GM18505 (cell line): ENCODE measurements at regions not wholly inside any gene's neighbourhood (a gene's known extent, or its start where the extent isn't known, plus 50 kb on each side); places are given as distances from the start of the nearest gene placed in this dataset.
A peak's percentile ranks its signal among the peaks of the same experiment; 100 is the strongest.

ENCODE experiments used
- ATAC-seq: cut with Tn5 transposase; IDR thresholded peaks from one replicate; pipeline ENCODE4 v1.9.1; 2021; ENCODE audit not compliant: unreplicated experiment
- POLR2A ChIP-seq: IDR thresholded peaks from 4 replicates; pipeline ENCODE4 v1.6.1; 2011; ENCODE audit warnings: borderline replicate concordance; ENCODE audit not compliant: insufficient read depth, insufficient read length; ENCODE audit errors: extremely low read depth

DNA sequence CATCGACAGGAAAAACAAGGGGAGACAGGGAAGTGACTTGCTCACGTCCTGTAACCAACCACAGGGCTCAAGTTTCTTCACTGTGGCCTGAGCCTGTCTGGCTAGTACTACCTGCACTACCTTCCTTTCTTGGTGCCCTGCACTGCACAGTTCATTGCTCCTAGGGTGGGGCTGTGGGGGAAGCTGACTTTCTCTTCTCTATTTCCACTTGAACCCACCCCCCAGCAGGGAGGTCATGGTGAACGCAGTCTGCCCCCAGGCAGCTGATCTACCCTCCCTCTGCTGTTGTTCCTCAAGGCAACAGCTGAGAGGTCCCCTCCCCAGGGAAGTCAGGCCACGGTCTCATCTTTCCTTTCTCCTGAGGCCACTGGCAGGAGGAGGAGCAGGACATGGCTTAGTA, 532.1 kb downstream of the SOX11 start:
- ATAC-seq = peak; percentile 95

DNA sequence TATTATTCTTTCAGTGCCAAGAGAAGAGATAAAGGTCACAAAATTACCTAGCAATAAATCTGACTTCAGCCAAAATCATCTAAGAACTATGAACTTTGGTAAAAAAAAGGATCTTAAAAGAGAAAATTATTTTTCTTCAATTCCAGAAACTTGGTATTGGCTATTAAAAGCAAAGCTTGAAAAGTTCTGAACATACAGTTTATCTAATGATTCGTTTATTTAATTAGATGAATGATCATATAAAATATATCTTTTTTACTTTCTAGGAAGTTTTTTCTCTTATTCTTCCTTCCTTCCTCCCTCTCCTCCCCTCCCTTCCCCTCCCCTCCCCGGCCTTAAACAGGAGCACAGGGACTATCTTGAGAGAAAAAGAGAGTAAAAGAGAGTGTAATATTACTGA, 536.1 kb downstream of the SOX11 start:
- ATAC-seq = no peak
- no peak for TF ChIP-seq POLR2A

More for the DNA sequence above, 532.1 kb downstream of the SOX11 start:
- no peak for TF ChIP-seq POLR2A

DNA sequence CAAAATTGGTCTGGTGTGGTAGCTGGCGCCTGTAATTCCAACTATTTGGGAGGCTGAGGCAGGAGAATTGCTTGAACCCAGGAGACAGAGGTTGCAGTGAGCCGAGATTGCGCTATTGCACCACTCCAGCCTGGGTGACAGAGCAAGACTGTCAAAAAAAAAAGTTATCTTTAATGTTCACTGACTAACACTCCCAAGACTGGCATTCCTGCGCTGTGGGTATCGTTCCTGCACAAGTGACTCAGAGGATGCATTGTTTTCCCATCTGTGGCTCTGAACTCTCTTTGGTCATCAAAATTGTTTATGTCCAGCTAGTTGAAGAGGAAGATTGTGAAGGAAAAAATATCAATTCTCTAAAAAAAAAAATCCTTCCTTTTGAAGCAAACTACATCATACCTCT, 539.0 kb downstream of the SOX11 start:
- no peak for ATAC-seq
- no peak for TF ChIP-seq POLR2A

DNA sequence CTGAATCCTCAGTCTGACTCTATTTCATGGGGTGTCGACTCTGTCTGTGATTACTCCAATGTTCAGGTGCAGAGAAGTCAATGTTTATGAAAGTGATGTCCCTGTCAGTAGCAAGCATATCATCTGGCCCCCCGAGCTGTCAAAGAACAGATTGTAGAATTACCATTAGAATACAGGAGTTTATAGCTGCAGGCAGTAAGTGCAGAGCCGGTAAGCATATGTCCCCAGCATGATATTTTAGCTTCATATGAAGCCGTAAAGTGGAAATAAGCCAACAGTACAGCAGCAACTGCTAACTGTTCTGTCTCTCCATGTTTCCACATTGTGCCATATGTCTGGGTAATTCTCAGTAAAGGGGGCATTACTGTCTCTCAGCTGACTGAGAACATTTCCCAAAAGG, 541.8 kb downstream of the SOX11 start:
- no peak for TF ChIP-seq POLR2A
- ATAC-seq = no peak

DNA sequence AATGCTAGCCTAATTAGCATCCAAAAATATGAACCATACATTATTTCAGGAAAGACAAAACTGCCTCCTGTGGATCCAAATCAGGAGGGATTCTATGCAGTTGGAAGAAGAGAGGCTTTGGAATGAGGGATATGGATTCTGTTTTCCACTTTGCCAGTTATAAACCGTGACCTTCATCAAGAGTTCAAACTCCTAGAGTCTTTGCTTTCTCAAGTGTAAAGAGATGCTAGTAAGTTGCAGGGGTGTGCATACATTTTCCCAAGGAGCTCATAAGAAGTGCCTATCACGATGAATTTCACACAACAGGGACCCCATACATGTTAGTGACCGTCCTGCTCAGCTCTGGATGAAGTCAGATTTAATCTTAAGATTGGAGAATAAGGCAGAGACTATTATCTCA, 542.5 kb downstream of the SOX11 start:
- ATAC-seq = no peak
- no peak for TF ChIP-seq POLR2A

DNA sequence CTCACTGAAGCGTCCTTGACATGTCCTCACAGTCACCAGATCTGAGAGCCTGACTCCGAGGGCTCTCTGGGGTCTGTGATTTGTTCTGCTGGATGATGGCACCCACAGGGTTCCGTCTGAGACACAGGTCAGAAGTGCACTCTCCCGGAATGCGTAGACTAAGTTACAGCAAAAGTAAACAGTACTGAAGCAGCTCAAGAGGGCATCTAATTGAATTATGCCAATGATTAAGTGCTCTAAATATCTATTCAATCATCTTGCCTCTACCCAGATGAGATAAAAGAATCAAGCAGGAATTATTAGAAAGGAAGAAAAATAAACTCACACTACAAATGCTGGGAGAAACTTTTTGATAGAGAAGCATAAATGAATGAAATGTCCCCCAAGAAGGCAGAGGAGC, 544.1 kb downstream of the SOX11 start:
- no peak for ATAC-seq

DNA sequence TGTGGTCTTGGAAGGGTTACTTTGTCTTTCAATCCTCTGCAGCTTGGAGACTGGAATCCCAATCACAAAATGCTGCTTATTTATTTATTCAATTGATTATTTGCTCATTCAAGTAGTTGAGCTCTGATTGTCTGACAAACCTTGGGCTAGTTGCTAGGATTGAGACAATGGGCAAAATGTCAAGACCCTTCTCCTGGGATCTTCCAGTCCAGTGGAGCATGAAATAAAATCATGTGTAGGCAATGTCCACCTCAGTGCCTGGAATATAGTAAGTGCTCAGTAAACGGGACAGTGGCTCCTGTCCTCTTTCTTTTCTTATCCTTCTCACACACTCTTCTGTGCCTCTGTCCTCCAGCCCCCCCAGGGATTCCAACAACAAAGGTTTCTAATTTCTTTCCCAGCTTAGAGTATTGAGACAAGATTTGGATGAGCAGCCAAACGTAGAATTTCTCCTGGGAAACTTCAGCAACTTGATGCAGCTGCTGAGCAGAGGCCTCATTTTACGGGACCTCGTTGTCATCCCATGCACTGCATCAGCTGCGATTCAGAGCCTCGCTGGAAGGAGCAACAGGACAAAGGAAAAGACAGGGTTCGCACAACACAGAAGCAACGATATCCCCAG, 545.0 kb downstream of the SOX11 start:
- no peak for ATAC-seq
- no peak for TF ChIP-seq POLR2A

More for the DNA sequence above, 544.1 kb downstream of the SOX11 start:
- TF ChIP-seq POLR2A = no peak

DNA sequence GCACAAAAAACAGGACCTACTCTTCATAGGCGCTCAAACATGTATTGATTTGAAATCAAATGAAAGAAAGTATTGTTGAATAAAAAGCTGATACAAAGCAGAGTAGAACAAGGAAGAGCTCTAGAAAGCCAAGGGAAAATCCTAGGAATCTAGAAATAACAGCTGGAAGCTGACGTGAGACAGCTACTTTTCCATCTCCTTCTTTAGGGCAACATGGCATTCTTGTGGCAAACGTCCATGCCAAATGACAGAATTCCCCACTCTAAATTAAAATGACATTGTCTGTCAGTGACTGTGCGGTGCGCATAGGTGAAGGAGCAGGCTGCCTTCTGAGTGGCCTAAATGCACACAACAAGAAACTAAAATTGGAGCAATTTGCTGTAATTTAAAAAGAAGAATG, 557.4 kb downstream of the SOX11 start:
- TF ChIP-seq POLR2A = no peak
- ATAC-seq = no peak

DNA sequence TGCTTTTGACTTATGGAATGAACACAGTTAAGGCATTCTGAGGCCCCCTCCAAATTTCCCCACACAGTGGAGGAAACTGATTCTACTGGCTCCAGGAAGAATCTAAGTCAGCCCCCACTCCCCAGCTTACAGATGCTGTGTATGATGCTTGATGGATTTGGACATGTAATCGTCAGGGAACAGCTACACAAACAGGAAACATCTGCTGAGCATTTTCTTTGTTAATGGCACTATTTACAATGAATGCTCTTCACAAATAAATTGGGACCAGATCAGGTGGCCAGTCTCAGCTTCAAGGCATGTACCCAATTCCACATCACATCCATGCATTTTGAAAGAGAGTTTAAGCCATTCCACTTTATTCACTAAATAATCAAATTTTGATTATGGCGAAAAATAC, 562.3 kb downstream of the SOX11 start:
- no peak for TF ChIP-seq POLR2A

DNA sequence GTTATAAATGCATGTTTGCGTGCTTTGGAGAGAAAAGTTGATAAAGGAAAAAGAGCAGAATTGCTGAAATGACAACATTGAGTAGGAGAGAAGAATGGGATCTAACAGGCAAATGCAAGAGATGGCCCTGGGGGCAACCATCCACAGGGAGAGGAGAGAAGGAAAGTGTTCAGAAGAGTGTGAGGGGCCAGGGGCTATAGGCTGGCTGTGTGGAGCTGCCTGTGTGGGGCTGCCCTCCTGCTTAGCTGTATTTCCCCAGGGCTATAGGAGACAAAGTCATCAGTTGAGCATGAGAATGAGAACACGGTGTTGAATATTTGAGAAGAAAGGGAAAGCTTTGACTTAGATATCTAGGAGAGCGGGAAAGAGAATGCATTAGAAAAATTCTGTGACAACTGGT, 572.0 kb downstream of the SOX11 start:
- ATAC-seq = no peak

More for the DNA sequence above, 562.3 kb downstream of the SOX11 start:
- no peak for ATAC-seq

DNA sequence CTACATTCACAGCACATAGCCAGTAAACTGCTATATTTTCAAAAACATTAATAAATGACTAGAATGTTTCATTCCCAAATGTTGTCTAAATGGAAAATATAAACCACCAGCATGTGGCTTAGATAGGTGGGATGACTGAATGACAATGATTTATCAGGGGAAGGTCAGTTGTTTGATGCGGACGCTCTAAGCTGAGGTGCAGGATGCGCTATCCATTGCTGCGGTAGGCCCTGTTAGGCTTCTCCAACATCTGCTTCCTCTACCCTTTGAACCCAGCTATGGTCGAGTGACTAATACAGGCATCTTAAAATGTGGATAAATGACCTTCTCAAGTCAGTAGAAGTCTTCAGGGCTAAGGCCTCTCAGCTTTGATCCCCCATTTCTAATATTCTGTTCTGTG, 584.2 kb downstream of the CMPK2 start:
- ATAC-seq = no peak
- TF ChIP-seq POLR2A = no peak

More for the DNA sequence above, 572.0 kb downstream of the SOX11 start:
- TF ChIP-seq POLR2A = no peak

DNA sequence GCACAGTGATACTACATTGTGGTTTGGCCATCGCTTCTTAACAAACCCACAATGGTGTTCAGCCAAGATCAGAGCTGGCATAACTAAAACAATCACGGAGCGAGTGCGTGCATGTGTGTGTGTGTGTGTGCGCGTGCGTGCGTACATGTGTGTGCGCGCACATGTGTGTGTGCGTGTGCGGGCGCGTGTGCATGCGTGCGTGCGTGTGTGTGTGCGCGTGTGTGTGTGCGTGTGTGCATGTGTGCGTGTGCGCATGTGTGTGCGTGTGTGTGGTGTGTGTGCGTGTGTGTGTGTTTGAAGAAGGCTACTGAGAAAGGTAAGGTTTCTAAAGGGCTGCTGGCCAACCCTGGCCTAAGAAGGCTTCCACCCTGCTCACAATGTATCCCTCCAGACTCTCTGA, 582.4 kb downstream of the CMPK2 start:
- TF ChIP-seq POLR2A = no peak
- no peak for ATAC-seq

DNA sequence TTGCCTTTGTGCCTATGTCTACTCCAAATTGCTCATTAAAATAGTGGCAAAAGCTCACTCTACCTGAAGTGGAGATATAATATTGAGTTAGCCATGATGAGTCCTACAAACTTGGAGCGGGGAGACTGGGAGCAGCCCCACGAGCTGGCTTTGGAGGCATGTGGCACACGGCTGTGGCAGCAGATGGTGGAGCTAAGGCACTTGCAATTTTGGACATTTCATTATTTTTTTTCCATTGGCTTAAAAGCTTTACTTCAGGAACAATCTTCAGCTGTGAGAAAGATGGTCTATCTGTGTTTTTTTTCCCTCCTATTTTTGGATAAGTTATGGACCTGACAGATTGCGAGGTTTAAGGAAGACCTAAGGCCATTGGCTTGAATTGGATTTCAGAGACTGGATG, 578.3 kb downstream of the CMPK2 start:
- no peak for ATAC-seq
- TF ChIP-seq POLR2A = no peak

DNA sequence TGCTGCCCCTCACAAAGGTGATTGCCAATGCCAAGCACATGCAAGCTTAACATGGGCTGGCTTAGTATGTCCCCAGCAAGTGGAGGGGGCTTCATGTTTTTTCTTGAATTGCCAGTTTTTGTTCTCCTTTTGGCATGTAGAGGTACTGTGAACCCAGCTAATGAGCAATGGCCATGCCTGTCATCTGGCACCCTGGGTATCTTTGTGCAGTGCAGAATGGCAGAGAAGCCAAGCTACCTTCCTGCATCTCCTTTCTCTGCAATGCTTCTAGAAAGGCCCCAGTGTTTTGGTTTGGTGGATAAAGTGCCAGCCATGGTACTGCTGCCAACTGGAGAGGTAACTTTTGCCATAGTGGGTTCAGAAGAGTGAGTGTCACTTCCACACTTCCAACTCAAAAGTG, 576.9 kb downstream of the CMPK2 start:
- no peak for TF ChIP-seq POLR2A
- ATAC-seq = no peak
